K562 (cell line): ENCODE measurements at regions not wholly inside any gene's neighbourhood (a gene's known extent, or its start where the extent isn't known, plus 50 kb on each side); places are given as distances from the start of the nearest gene placed in this dataset.

Experiments used
- ATAC-seq: fragments of 200-7000 bp; cut with Tn5 transposase; 3 replicates; pipeline ENCODE4 v1.9.1; 2020; ENCODE audit warnings: moderate library complexity
- BruUV-seq: library from RNA; stranded (reverse); fragments of 400-500 nt; replicated peaks from 2 replicates; lab custom pipeline; 2021; lab: Mats Ljungman, UMichigan
- CTCF ChIA-PET: fragments of 300-600 bp; formaldehyde crosslinking; extraction: SDS; loops from one replicate; lab custom pipeline; 2021; ENCODE audit warnings: low intra/inter-chr PET ratio; lab: Yijun Ruan, JAX
- POLR2A ChIA-PET: fragments of 300-600, 350-650 bp; sonication (Branson Sonifier 250); formaldehyde crosslinking; extraction: SDS; loops from one replicate; lab custom pipeline; 2021; ENCODE audit warnings: antibody characterized with exemption, inconsistent platforms; lab: Yijun Ruan, JAX
- DNase-seq, 4 experiments: peaks; one replicate each; pipeline versions ENCODE4 v3.0.0 to v3.0.0-alpha.2; 2011 to 2018; ENCODE audit warnings: low spot score in 3 of 4, mixed read lengths in 3 of 4; ENCODE audit errors: extremely low read depth in 1 of 4
- FAIRE-seq: peaks from 2 replicates; lab custom pipeline; 2011; peaks lifted over from hg19 to GRCh38; lab: Jason Lieb, UNC
- H2AFZ ChIP-seq: 2 replicates; pipeline ENCODE4 v1.6.0; 2011; ENCODE audit warnings: low read depth, low read length, control low read depth, inconsistent platforms
- H3K27ac ChIP-seq: fragments of 200-600 bp; 3 replicates; pipeline ENCODE4 v1.8.0; 2011; ENCODE audit warnings: low read depth, mild to moderate bottlenecking, control low read depth, inconsistent platforms, low read length, moderate library complexity, mixed read lengths; ENCODE audit errors: extremely low read depth
- H3K27me3 ChIP-seq, 2 experiments: fragments of 300-600 bp in 1 of 2; 2 replicates in 1 of 2; 3 replicates in 1 of 2; pipeline versions ENCODE4 v1.6.0 to v1.8.0; 2011; ENCODE audit warnings: inconsistent platforms in 2 of 2, low read length in 2 of 2, mild to moderate bottlenecking in 1 of 2, mixed read lengths in 1 of 2, moderate library complexity in 1 of 2; ENCODE audit not compliant: control insufficient read depth in 2 of 2, insufficient read depth in 2 of 2
- H3K36me3 ChIP-seq: fragments of 300-600 bp; 3 replicates; pipeline ENCODE4 v1.8.0; 2011; ENCODE audit warnings: mild to moderate bottlenecking, low read length, inconsistent platforms; ENCODE audit not compliant: control insufficient read depth, insufficient read depth
- H3K4me1 ChIP-seq, 2 experiments: fragments of 200-600 bp in 1 of 2; replicated peaks in 1 of 2; 2 replicates in 1 of 2; 3 replicates in 1 of 2; pipeline versions ENCODE4 v1.5.1 to v1.8.0; 2011; ENCODE audit warnings: inconsistent platforms in 2 of 2, low read length in 2 of 2, mild to moderate bottlenecking in 1 of 2, mixed read lengths in 1 of 2, moderate library complexity in 1 of 2; ENCODE audit not compliant: control insufficient read depth in 2 of 2, insufficient read depth in 2 of 2
- H3K4me2 ChIP-seq: 2 replicates; pipeline ENCODE4 v1.6.1; 2011; ENCODE audit warnings: low read length, control low read depth, inconsistent platforms, mixed read lengths; ENCODE audit not compliant: insufficient read depth
- H3K4me3 ChIP-seq: fragments of 200-600 bp; sonication (generic), shearing (Covaris generic); 2 replicates; pipeline ENCODE4 v1.5.1; 2016; ENCODE audit warnings: control low read depth, inconsistent platforms
- H3K79me2 ChIP-seq: fragments of 200-600 bp; 3 replicates; pipeline ENCODE4 v1.8.0; 2011; ENCODE audit warnings: low read length, inconsistent platforms; ENCODE audit not compliant: control insufficient read depth, insufficient read depth
- H3K9ac ChIP-seq, 2 experiments: 2 replicates each; pipeline versions ENCODE4 v1.6.0 to v1.6.1; 2011; ENCODE audit warnings: low read depth in 2 of 2, low read length in 2 of 2, control low read depth in 1 of 2, inconsistent platforms in 1 of 2, mild to moderate bottlenecking in 1 of 2, mixed read lengths in 1 of 2; ENCODE audit not compliant: insufficient read depth in 1 of 2
- H3K9me1 ChIP-seq: one replicate; pipeline ENCODE4 v1.6.0; 2011; ENCODE audit warnings: inconsistent platforms, mild to moderate bottlenecking, low read length, moderate library complexity; ENCODE audit not compliant: control insufficient read depth, insufficient read depth
- H3K9me3 ChIP-seq: replicated peaks from 2 replicates; pipeline ENCODE4 v1.5.1; 2011; ENCODE audit warnings: low read depth, low read length, inconsistent platforms; ENCODE audit not compliant: control insufficient read depth, insufficient read depth
- H4K20me1 ChIP-seq: replicated peaks from 2 replicates; pipeline ENCODE4 v1.6.1; 2011; ENCODE audit warnings: low read length, inconsistent platforms, mixed read lengths; ENCODE audit not compliant: control insufficient read depth, insufficient read depth
- BHLHE40 ChIP-seq: IDR thresholded peaks from 2 replicates; pipeline ENCODE4 v1.6.1; 2011; ENCODE audit warnings: low read length, improper control_type of control experiment
- GATA2 ChIP-seq: sonication (generic); formaldehyde crosslinking; IDR thresholded peaks from 2 replicates; pipeline ENCODE4 v1.4.0; 2020; ENCODE audit warnings: mild to moderate bottlenecking, missing genetic modification reagents
- HDGF ChIP-seq: fragments of 450-650 bp; IDR thresholded peaks from 2 replicates; pipeline ENCODE4 v1.6.1; 2016
- ID3 ChIP-seq, 2 experiments: fragments of 250-450 bp in 1 of 2; fragments of 450-650 bp in 1 of 2; sonication (Bioruptor Pico) in 1 of 2; IDR thresholded peaks; 2 replicates each; pipeline versions ENCODE4 v1.6.1 to v1.8.0; 2016 to 2021; ENCODE audit warnings: mild to moderate bottlenecking in 2 of 2, moderate library complexity in 2 of 2, missing compliant biosample characterization in 1 of 2, missing genetic modification characterization in 1 of 2
- KLF13 ChIP-seq: fragments of 450-650 bp; IDR thresholded peaks from 2 replicates; pipeline ENCODE4 v1.6.1; 2016; ENCODE audit warnings: missing genetic modification characterization, low read depth, mild to moderate bottlenecking, missing compliant biosample characterization, moderate library complexity, borderline replicate concordance
- MXI1 ChIP-seq: IDR thresholded peaks from 2 replicates; pipeline ENCODE4 v1.6.1; 2011; ENCODE audit warnings: low read depth, mild to moderate bottlenecking, improper control_type of control experiment, low read length
- MYC ChIP-seq, 2 experiments: fragments of 250-450 bp in 1 of 2; sonication (Bioruptor Pico) in 1 of 2; IDR thresholded peaks; 2 replicates each; pipeline versions ENCODE4 v1.5.1 to v1.6.1; 2012 to 2021; ENCODE audit warnings: low read depth in 2 of 2, borderline replicate concordance in 1 of 2, improper control_type of control experiment in 1 of 2, low read length in 1 of 2, mild to moderate bottlenecking in 1 of 2, moderate library complexity in 1 of 2
- PHF20 ChIP-seq: fragments of 450-650 bp; IDR thresholded peaks from 2 replicates; pipeline ENCODE4 v1.6.1; 2018; ENCODE audit not compliant: partially characterized antibody
- POLR3A ChIP-seq: IDR thresholded peaks from 2 replicates; pipeline ENCODE4 v1.6.1; 2011; ENCODE audit warnings: borderline replicate concordance, mild to moderate bottlenecking, moderate library complexity; ENCODE audit not compliant: insufficient read length, insufficient read depth; ENCODE audit errors: extremely low read depth
- PREB ChIP-seq: sonication (generic); formaldehyde crosslinking; IDR thresholded peaks from 2 replicates; pipeline ENCODE4 v1.8.1; 2023; ENCODE audit warnings: mild to moderate bottlenecking, missing genetic modification reagents
- RAD51 ChIP-seq: fragments of 450-650 bp; IDR thresholded peaks from 2 replicates; pipeline ENCODE4 v1.7.1; 2016; ENCODE audit warnings: low read depth, mild to moderate bottlenecking, borderline replicate concordance
- U2AF2 ChIP-seq: fragments of 200-400 bp; formaldehyde crosslinking; optimal IDR thresholded peaks from 2 replicates; pipeline ENCODE3; 2017; ENCODE audit warnings: low read depth, mild to moderate bottlenecking, low read length
- WGBS: fragments of 100-300 bp; shearing (Covaris generic); methylation state at CpG from one replicate; pipeline ENCODE4 v1.1.6; 2016; ENCODE audit warnings: low coverage, mixed read lengths; ENCODE audit not compliant: insufficient coverage; ENCODE audit errors: missing lambda C conversion rate; 5-methylcytosine and 5-hydroxymethylcytosine counted together
- in situ Hi-C: fragments of 300-500 bp; cut with MboI; formaldehyde crosslinking; loops from 4 replicates; pipeline ENCODE4 v1.15.0; 2018; ENCODE audit warnings: inconsistent platforms, mixed read lengths
- intact Hi-C: fragments of 100-400 bp; cut with micrococcal nuclease; formaldehyde crosslinking; loops from 2 replicates; pipeline ENCODE4 v1.14.2; 2022
- TF ChIP-seq, protein P1 (sequence below): sonication (generic); formaldehyde crosslinking; IDR thresholded peaks from 2 replicates; pipeline ENCODE4 v1.8.0; 2022; ENCODE audit warnings: mild to moderate bottlenecking, missing genetic modification reagents

GRCh38 chr4:116328261-116328860, 757.0 kb downstream of the TRAM1L1 start (continued):
- no peak for TF ChIP-seq MXI1
- TF ChIP-seq PHF20 = no peak
- TF ChIP-seq KLF13 (tag) = no peak
- TF ChIP-seq ID3 (CRISPR knock-in tag; IDR thresholded peaks at IDR 0.05) = no peak
- TF ChIP-seq ID3 (tag; IDR thresholded peaks at IDR 0.05) = no peak
- no peak for TF ChIP-seq PREB (CRISPR knock-in tag)
- TF ChIP-seq GATA2 = no peak
- TF ChIP-seq U2AF2 = no peak

DNA sequence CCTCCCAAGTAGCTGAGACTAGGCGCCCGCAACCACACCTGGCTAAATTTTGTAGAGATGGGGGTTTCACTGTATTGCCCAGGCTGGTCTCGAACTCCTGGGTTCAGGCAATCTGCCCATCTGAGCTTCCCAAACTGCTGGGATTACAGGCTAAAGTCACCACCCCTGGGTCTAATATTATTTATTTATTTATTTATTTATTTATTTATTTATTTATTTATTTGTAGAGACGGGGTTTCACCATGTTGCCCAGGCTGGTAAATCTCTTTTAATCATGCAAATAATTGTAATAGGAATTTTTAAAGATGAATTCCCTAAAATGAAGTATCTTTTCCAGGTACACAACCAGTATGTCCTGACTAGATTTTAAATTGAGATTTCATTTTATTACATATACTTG, 761.8 kb downstream of the TRAM1L1 start:
- Histone ChIP-seq H3K4me2 (no peak overlapping the region), H2AFZ (no peak overlapping the region), H3K4me1 (no peaks in the 10 kb centered on the region), H3K9me3 (peaks cover 3% of the 10 kb centered on the region; the same call in 1 of the 2 replicates), H3K79me2 (no peaks in the 10 kb centered on the region), H4K20me1 (no peaks in the 10 kb centered on the region), H3K9me1 (no peaks in the 10 kb centered on the region), H3K9ac (no peak overlapping the region), H3K36me3 (no peaks in the 10 kb centered on the region), H3K27ac (no peak overlapping the region), H3K4me3 (no peak overlapping the region), H3K27me3 (no peaks in the 10 kb centered on the region)
- in situ Hi-C loops = no loop called here
- 10% methylated on average over 4 of the region's 4 CpGs for WGBS
- CTCF ChIA-PET = no interaction called here
- no TSS peak for BruUV-seq
- FAIRE-seq (no peak), DNase-seq (no peak), ATAC-seq (no peak)
- intact Hi-C loops = no loop called here
- POLR2A ChIA-PET = no interaction called here
- no peak for TF ChIP-seq HDGF
- TF ChIP-seq BHLHE40 = no peak
- TF ChIP-seq, protein P1, sequence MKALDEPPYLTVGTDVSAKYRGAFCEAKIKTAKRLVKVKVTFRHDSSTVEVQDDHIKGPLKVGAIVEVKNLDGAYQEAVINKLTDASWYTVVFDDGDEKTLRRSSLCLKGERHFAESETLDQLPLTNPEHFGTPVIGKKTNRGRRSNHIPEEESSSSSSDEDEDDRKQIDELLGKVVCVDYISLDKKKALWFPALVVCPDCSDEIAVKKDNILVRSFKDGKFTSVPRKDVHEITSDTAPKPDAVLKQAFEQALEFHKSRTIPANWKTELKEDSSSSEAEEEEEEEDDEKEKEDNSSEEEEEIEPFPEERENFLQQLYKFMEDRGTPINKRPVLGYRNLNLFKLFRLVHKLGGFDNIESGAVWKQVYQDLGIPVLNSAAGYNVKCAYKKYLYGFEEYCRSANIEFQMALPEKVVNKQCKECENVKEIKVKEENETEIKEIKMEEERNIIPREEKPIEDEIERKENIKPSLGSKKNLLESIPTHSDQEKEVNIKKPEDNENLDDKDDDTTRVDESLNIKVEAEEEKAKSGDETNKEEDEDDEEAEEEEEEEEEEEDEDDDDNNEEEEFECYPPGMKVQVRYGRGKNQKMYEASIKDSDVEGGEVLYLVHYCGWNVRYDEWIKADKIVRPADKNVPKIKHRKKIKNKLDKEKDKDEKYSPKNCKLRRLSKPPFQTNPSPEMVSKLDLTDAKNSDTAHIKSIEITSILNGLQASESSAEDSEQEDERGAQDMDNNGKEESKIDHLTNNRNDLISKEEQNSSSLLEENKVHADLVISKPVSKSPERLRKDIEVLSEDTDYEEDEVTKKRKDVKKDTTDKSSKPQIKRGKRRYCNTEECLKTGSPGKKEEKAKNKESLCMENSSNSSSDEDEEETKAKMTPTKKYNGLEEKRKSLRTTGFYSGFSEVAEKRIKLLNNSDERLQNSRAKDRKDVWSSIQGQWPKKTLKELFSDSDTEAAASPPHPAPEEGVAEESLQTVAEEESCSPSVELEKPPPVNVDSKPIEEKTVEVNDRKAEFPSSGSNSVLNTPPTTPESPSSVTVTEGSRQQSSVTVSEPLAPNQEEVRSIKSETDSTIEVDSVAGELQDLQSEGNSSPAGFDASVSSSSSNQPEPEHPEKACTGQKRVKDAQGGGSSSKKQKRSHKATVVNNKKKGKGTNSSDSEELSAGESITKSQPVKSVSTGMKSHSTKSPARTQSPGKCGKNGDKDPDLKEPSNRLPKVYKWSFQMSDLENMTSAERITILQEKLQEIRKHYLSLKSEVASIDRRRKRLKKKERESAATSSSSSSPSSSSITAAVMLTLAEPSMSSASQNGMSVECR (CRISPR knock-in tag) = no peak
- no peak for TF ChIP-seq RAD51
- TF ChIP-seq POLR3A = no peak
- no peak for TF ChIP-seq MYC (IDR thresholded peaks at IDR 0.05; ENCODE audit: low read depth, low read length)
- TF ChIP-seq MYC (CRISPR knock-in tag; IDR thresholded peaks at IDR 0.05; ENCODE audit: borderline replicate concordance, low read depth) = no peak
